Endodermal cell (in vitro differentiated cells): ENCODE measurements at regions not wholly inside any gene's neighbourhood (a gene's known extent, or its start where the extent isn't known, plus 50 kb on each side); places are given as distances from the start of the nearest gene placed in this dataset.

ENCODE experiments used
- DNase-seq: peaks from one replicate; pipeline ENCODE4 v3.0.0-alpha.2; 2017
- H3K27ac ChIP-seq: 2 replicates; pipeline ENCODE4 v1.5.1; 2013; ENCODE audit warnings: mild to moderate bottlenecking, low read depth, low read length, moderate library complexity
- H3K27me3 ChIP-seq: 2 replicates; pipeline ENCODE4 v1.6.1; 2013; ENCODE audit warnings: mild to moderate bottlenecking, low read length, moderate library complexity; ENCODE audit not compliant: insufficient read depth, control insufficient read depth, poor library complexity, severe bottlenecking
- H3K36me3 ChIP-seq: 2 replicates; pipeline ENCODE4 v1.7.0; 2013; ENCODE audit warnings: mild to moderate bottlenecking, low read length, moderate library complexity; ENCODE audit not compliant: control insufficient read depth, insufficient read depth
- H3K4me1 ChIP-seq: one replicate; pipeline ENCODE4 v1.7.0; 2013; ENCODE audit warnings: low read length; ENCODE audit not compliant: control insufficient read depth, insufficient read depth
- H3K4me3 ChIP-seq: 2 replicates; pipeline ENCODE4 v1.5.1; 2013; ENCODE audit warnings: mild to moderate bottlenecking, low read length, moderate library complexity
- H3K9ac ChIP-seq: 2 replicates; pipeline ENCODE4 v1.6.1; 2013; ENCODE audit warnings: mild to moderate bottlenecking, low read length, moderate library complexity; ENCODE audit not compliant: poor library complexity, severe bottlenecking; ENCODE audit errors: extremely low read depth
- H3K9me3 ChIP-seq: 2 replicates; pipeline ENCODE4 v1.6.1; 2013; ENCODE audit warnings: mild to moderate bottlenecking, low read length, moderate library complexity; ENCODE audit not compliant: control insufficient read depth
- H3K27ac Mint-ChIP-seq: 2 replicates; pipeline ENCODE4 v1.8.0; 2020; ENCODE audit warnings: mixed read lengths
- H3K27me3 Mint-ChIP-seq: 2 replicates; pipeline ENCODE4 v1.8.0; 2021; ENCODE audit warnings: mild to moderate bottlenecking, mixed read lengths; ENCODE audit not compliant: insufficient read depth
- H3K36me3 Mint-ChIP-seq: 2 replicates; pipeline ENCODE4 v1.8.0; 2020; ENCODE audit warnings: low read depth, mixed read lengths
- H3K4me1 Mint-ChIP-seq: 2 replicates; pipeline ENCODE4 v1.8.0; 2020; ENCODE audit warnings: mixed read lengths
- H3K4me3 Mint-ChIP-seq: 2 replicates; pipeline ENCODE4 v1.8.0; 2020; ENCODE audit warnings: mild to moderate bottlenecking, moderate library complexity, mixed read lengths
- H3K9me3 Mint-ChIP-seq: 2 replicates; pipeline ENCODE4 v1.8.0; 2020; ENCODE audit warnings: mild to moderate bottlenecking, mixed read lengths
- WGBS, 2 experiments: methylation state at CpG; one replicate each; pipeline versions ENCODE4 v1.1.5 to v1.1.7; 2013; ENCODE audit warnings: missing lambda C conversion rate in 2 of 2, mixed read lengths in 1 of 2; ENCODE audit not compliant: insufficient coverage in 1 of 2, insufficient read length in 1 of 2; 5-methylcytosine and 5-hydroxymethylcytosine counted together
- TF ChIP-seq, protein P1 (sequence below): fragments of 200-600 bp; sonication (generic); conservative IDR thresholded peaks from 2 replicates; pipeline ENCODE4 v1.5.0; 2021; ENCODE audit warnings: antibody characterized with exemption, mild to moderate bottlenecking

DNA sequence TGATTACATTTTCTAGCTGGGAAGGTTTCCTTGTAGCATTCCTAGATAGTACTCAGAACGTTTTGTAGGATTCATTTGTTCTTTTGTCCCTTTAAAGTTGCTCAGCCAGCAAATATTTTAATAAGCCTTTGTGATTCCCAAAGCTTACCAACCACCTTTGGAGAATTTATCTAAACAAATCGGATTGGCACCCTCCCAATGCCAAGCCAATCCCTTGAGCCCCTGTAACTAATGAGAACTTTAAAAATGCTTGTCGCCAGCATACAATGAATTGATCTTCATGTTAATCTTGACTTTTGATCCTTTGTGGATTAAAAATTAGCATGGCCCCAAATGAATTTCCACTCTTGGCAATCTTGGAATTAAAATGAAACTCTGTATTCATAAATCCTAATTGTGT, 559.5 kb downstream of the UTRN start:
- 92 to 100% methylated on average over 2 to 3 of the region's 3 CpGs for WGBS, 2 experiments
- H3K27ac ChIP-seq, result no peak overlapping the region
- H3K36me3 ChIP-seq, result peaks cover 21% of the 10 kb centered on the region
- Mint-ChIP-seq H3K36me3 (peaks cover 27% of the 10 kb centered on the region), H3K27ac (no peak overlapping the region), H3K27me3 (no peaks in the 10 kb centered on the region), H3K4me3 (no peak overlapping the region), H3K9me3 (no peaks in the 10 kb centered on the region), H3K4me1 (peaks cover 29% of the 10 kb centered on the region)
- no peak overlapping the region for H3K4me3 ChIP-seq
- TF ChIP-seq, protein P1, sequence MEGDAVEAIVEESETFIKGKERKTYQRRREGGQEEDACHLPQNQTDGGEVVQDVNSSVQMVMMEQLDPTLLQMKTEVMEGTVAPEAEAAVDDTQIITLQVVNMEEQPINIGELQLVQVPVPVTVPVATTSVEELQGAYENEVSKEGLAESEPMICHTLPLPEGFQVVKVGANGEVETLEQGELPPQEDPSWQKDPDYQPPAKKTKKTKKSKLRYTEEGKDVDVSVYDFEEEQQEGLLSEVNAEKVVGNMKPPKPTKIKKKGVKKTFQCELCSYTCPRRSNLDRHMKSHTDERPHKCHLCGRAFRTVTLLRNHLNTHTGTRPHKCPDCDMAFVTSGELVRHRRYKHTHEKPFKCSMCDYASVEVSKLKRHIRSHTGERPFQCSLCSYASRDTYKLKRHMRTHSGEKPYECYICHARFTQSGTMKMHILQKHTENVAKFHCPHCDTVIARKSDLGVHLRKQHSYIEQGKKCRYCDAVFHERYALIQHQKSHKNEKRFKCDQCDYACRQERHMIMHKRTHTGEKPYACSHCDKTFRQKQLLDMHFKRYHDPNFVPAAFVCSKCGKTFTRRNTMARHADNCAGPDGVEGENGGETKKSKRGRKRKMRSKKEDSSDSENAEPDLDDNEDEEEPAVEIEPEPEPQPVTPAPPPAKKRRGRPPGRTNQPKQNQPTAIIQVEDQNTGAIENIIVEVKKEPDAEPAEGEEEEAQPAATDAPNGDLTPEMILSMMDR, result no peak
- H3K27me3 ChIP-seq, result no peaks in the 10 kb centered on the region
- H3K9ac ChIP-seq, result no peak overlapping the region
- no peak for DNase-seq
- H3K4me1 ChIP-seq, result peaks cover 2% of the 10 kb centered on the region
- no peaks in the 10 kb centered on the region for H3K9me3 ChIP-seq

DNA sequence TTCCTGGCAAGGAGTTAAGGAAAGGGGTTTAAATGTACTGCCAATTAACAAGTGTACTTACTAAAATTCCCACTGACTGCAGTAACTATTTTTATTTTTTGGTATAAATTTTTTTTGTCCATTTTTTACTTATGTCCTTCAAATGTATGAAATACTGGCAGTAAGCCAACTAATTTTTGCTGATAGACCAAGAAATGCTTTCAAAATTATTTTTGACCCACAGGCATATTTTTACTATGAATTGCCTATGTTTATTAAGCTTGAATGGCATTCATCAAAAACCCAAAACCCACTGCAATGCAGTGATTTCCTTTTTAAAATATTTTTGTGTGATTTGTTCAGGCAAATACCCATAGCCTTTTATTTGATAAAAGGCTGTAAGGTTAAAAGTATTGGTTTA, 560.1 kb downstream of the UTRN start:
- Mint-ChIP-seq H3K4me1 (peaks cover 34% of the 10 kb centered on the region), H3K27me3 (no peaks in the 10 kb centered on the region), H3K27ac (no peak overlapping the region), H3K4me3 (no peak overlapping the region), H3K36me3 (peaks cover 28% of the 10 kb centered on the region), H3K9me3 (no peaks in the 10 kb centered on the region)
- Histone ChIP-seq H3K9me3 (no peaks in the 10 kb centered on the region), H3K27ac (no peak overlapping the region), H3K36me3 (peaks cover 18% of the 10 kb centered on the region), H3K27me3 (no peaks in the 10 kb centered on the region), H3K9ac (no peak overlapping the region), H3K4me1 (peaks cover 4% of the 10 kb centered on the region), H3K4me3 (no peak overlapping the region)
- TF ChIP-seq, protein P1, result no peak
- no peak for DNase-seq

DNA sequence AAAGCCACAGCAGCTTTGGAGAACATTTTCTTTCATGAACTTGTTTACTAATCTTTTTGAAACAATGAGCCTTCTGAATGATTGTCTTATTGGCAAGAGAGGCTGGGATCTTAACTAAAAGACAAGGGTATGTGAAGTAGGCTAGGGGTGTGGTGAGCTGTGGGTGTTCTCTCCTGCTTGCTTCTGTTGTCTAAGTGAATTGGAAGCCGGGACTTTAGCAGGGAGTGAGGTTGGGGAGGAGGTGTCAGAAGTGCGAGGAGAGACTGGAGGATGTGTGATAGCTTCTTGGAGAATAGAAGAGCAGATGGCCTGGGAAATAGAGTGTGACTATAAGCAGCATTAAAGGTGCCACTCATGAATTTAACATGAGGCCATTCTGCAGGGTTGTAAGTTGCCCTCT, 562.8 kb downstream of the UTRN start:
- DNase-seq, result peak; percentile 65
- Mint-ChIP-seq H3K27me3 (no peaks in the 10 kb centered on the region), H3K36me3 (peaks cover 28% of the 10 kb centered on the region), H3K27ac (peak overlapping the region; percentile 8), H3K4me1 (peaks cover 34% of the 10 kb centered on the region), H3K9me3 (no peaks in the 10 kb centered on the region), H3K4me3 (no peak overlapping the region)
- 17 to 31% methylated on average over 1 to 2 of the region's 2 CpGs for WGBS, 2 experiments
- Histone ChIP-seq H3K4me1 (peaks cover 4% of the 10 kb centered on the region), H3K4me3 (no peak overlapping the region), H3K36me3 (peaks cover 30% of the 10 kb centered on the region), H3K27me3 (no peaks in the 10 kb centered on the region), H3K27ac (no peak overlapping the region), H3K9ac (no peak overlapping the region), H3K9me3 (no peaks in the 10 kb centered on the region)
- TF ChIP-seq, protein P1, result no peak
